Suprapubic skin (tissue), 4 donors: ENCODE measurements at regions not wholly inside any gene's neighbourhood (a gene's known extent, or its start where the extent isn't known, plus 50 kb on each side); places are given as distances from the start of the nearest gene placed in this dataset.
"Not testable (repeated sequence)": the region's sequence is repeated elsewhere in the genome, so short reads cannot be mapped to it uniquely, and the experiment has no call there.

Experiments used
- DNase-seq, 2 donors: peaks; one replicate each; pipeline ENCODE4 v3.0.0-alpha.2; 2019; ENCODE audit warnings: low spot score in 2 of 2
- H3K27ac ChIP-seq: fragments of 200-600 bp; sonication (generic); one replicate; pipeline ENCODE4 v1.5.1; 2019
- H3K27me3 ChIP-seq: fragments of 200-600 bp; sonication (generic); one replicate; pipeline ENCODE4 v1.5.1; 2019
- H3K36me3 ChIP-seq: fragments of 200-600 bp; sonication (generic); one replicate; pipeline ENCODE4 v1.5.1; 2019
- H3K4me1 ChIP-seq: fragments of 200-600 bp; sonication (generic); one replicate; pipeline ENCODE4 v1.5.1; 2019
- H3K4me3 ChIP-seq: fragments of 200-600 bp; sonication (generic); one replicate; pipeline ENCODE4 v1.5.1; 2019; ENCODE audit warnings: mild to moderate bottlenecking
- H3K9me3 ChIP-seq: fragments of 200-600 bp; sonication (generic); one replicate; pipeline ENCODE4 v1.5.1; 2019
- EP300 ChIP-seq: sonication (generic); formaldehyde crosslinking; IDR thresholded peaks from one replicate; pipeline ENCODE4 v1.6.1; 2017; ENCODE audit warnings: antibody characterized with exemption
- POLR2A ChIP-seq, 2 donors: fragments of 450-650 bp; IDR thresholded peaks; one replicate each; pipeline ENCODE4 v1.6.1; 2017; ENCODE audit warnings: antibody characterized with exemption in 2 of 2, mild to moderate bottlenecking in 2 of 2, moderate library complexity in 2 of 2
- POLR2AphosphoS5 ChIP-seq, 3 donors: sonication (generic); formaldehyde crosslinking; IDR thresholded peaks; one replicate each; pipeline ENCODE4 v1.6.1; 2017; ENCODE audit warnings: antibody characterized with exemption in 3 of 3
- WGBS: methylation state at CpG from one replicate; pipeline ENCODE4 v1.1.5; 2018; 5-methylcytosine and 5-hydroxymethylcytosine counted together
- TF ChIP-seq, protein P1 (sequence below), 2 donors: fragments of 200-600 bp in 1 of 2; fragments of 450-650 bp in 1 of 2; sonication (generic) in 1 of 2; IDR thresholded peaks; one replicate each; pipeline ENCODE4 v1.5.1; 2016 to 2019; ENCODE audit warnings: antibody characterized with exemption in 2 of 2, mild to moderate bottlenecking in 1 of 2, moderate library complexity in 1 of 2

DNA sequence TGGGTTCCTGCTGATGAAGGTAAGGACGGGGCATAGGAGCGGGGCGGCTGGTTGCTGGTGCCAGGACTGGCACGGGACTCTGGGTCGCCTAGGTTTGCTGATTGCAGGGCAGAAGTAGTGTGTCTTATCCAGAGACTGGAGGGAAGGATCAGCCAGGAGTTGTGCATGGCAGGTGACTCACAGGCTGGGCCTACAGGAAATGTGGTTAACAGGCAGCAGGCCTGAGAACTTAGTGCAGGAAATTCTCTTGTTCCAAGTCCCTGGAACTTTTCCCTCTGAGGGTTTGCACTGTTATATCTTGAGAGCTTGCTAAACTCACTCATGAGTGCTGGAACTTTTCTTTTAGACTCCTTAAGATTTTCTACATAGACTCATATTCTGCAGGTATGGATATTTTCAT is 95.1 kb downstream of the ANXA2R start:
- 83% methylated on average over 5 of the region's 5 CpGs for WGBS
- Histone ChIP-seq H3K4me3 (no peak overlapping the region), H3K27me3 (peaks cover 78% of the 10 kb centered on the region), H3K27ac (no peak overlapping the region), H3K9me3 (no peaks in the 10 kb centered on the region), H3K4me1 (peaks cover 24% of the 10 kb centered on the region), H3K36me3 (no peaks in the 10 kb centered on the region)
- no peak for DNase-seq
- TF ChIP-seq POLR2A (IDR thresholded peaks at IDR 0.05) = no peak
- TF ChIP-seq, protein P1, sequence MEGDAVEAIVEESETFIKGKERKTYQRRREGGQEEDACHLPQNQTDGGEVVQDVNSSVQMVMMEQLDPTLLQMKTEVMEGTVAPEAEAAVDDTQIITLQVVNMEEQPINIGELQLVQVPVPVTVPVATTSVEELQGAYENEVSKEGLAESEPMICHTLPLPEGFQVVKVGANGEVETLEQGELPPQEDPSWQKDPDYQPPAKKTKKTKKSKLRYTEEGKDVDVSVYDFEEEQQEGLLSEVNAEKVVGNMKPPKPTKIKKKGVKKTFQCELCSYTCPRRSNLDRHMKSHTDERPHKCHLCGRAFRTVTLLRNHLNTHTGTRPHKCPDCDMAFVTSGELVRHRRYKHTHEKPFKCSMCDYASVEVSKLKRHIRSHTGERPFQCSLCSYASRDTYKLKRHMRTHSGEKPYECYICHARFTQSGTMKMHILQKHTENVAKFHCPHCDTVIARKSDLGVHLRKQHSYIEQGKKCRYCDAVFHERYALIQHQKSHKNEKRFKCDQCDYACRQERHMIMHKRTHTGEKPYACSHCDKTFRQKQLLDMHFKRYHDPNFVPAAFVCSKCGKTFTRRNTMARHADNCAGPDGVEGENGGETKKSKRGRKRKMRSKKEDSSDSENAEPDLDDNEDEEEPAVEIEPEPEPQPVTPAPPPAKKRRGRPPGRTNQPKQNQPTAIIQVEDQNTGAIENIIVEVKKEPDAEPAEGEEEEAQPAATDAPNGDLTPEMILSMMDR (IDR thresholded peaks at IDR 0.05) = no peak
- no peak for TF ChIP-seq EP300
- TF ChIP-seq POLR2AphosphoS5 (IDR thresholded peaks at IDR 0.05) = no peak

DNA sequence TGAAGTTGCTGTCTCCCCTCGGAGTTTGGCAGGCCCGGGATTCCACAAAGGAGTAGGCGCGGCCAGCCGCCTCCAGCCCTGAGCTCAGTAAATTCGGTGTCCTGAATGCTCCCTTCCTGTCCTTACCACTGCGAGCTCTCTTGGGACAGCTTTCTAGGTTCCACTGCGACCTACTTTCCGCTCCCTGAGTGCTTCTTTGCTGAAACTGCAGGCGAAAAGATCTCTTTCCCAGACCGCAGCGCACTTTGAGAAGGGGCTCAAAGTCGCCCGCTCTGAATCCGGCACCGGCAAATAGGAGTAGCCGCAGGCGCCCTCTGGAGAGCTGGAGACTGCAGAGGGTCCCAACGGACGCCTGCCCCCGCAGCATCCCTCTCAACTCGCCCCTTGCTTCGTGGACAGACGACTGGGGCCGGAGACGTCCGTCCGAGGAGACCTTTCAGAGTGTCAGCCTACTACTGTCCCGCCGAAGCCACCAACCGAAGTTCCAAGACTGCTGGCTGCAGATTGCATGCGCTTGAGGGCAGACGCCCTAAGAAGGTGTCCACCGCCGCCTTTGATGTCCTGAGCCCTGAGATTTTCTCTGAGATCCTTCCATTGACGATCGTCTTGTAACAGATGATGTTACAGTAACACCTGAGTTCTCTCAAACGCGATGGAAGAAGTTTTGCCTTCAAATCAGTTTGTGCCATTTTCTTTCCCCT is 96.0 kb downstream of the ANXA2R start:
- Histone ChIP-seq H3K27ac (no peak overlapping the region), H3K4me3 (peak overlapping the region; percentile 22), H3K36me3 (no peaks in the 10 kb centered on the region), H3K27me3 (peaks cover 69% of the 10 kb centered on the region), H3K4me1 (peaks cover 16% of the 10 kb centered on the region), H3K9me3 (no peaks in the 10 kb centered on the region)
- WGBS = 47% methylated on average over 26 of the region's 39 CpGs
- TF ChIP-seq POLR2A (IDR thresholded peaks at IDR 0.05) = no peak
- TF ChIP-seq EP300 = no peak
- TF ChIP-seq POLR2AphosphoS5 (IDR thresholded peaks at IDR 0.05) = no peak
- TF ChIP-seq, protein P1 (IDR thresholded peaks at IDR 0.05) = no peak
- DNase-seq = no peak

DNA sequence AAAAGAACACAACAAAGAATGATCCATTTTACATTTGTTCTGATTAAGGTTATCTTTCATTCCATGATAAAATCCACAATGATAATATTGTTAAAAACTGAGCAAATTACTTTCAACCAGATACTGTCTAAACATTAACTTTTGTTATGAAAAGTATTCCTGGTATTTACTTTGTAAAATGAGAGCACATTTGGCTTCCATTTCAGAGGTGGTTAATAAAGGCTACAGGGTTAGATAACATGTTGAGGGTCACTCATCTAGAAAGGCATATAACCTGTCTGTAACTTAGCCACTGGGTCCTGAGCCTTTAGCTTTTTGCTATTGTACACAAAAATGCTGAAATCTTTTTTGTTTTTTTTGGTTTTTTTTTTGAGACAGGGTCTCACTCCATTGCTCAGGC is 99.3 kb downstream of the ANXA2R start:
- TF ChIP-seq, protein P1 (IDR thresholded peaks at IDR 0.05) = no peak
- no peak for TF ChIP-seq POLR2A (IDR thresholded peaks at IDR 0.05)
- TF ChIP-seq POLR2AphosphoS5 (IDR thresholded peaks at IDR 0.05) = no peak
- no peak for TF ChIP-seq EP300

GRCh38 chr5:42932011-42932410 is 108.1 kb downstream of the ANXA2R start:
- not testable (repeated sequence) for H3K27me3 ChIP-seq, H3K9me3 ChIP-seq, DNase-seq, H3K27ac ChIP-seq, H3K4me1 ChIP-seq, H3K4me3 ChIP-seq, H3K36me3 ChIP-seq
- WGBS = 100% methylated on average over 8 of the region's 8 CpGs

More for the DNA sequence above, 99.3 kb downstream of the ANXA2R start:
- no peak overlapping the region for H3K27ac ChIP-seq
- H3K36me3 ChIP-seq = no peaks in the 10 kb centered on the region
- H3K27me3 ChIP-seq = peaks cover 42% of the 10 kb centered on the region
- no peaks in the 10 kb centered on the region for H3K9me3 ChIP-seq
- DNase-seq = no peak
- no peak overlapping the region for H3K4me3 ChIP-seq
- H3K4me1 ChIP-seq = peaks cover 10% of the 10 kb centered on the region

GRCh38 chr5:42931451-42931850 is 108.7 kb downstream of the ANXA2R start:
- WGBS = 95% methylated on average over 7 of the region's 9 CpGs
- H3K4me1 ChIP-seq, H3K36me3 ChIP-seq, H3K27me3 ChIP-seq, DNase-seq, H3K27ac ChIP-seq, H3K4me3 ChIP-seq, H3K9me3 ChIP-seq: not testable (repeated sequence)

GRCh38 chr5:42930934-42931333 is 109.2 kb downstream of the ANXA2R start:
- Histone ChIP-seq H3K27me3 (no peaks in the 10 kb centered on the region), H3K4me1 (no peaks in the 10 kb centered on the region), H3K27ac (no peak overlapping the region), H3K4me3 (no peak overlapping the region), H3K9me3 (no peaks in the 10 kb centered on the region), H3K36me3 (no peaks in the 10 kb centered on the region)
- no peak for DNase-seq
- WGBS = 89% methylated on average over 1 of the region's 1 CpG
- no peak for TF ChIP-seq POLR2AphosphoS5 (IDR thresholded peaks at IDR 0.05)
- no peak for TF ChIP-seq POLR2A (IDR thresholded peaks at IDR 0.05)
- no peak for TF ChIP-seq EP300
- TF ChIP-seq, protein P1 (IDR thresholded peaks at IDR 0.05) = no peak
